ENCODE measurements at regions not wholly inside any gene's neighbourhood (a gene's known extent, or its start where the extent isn't known, plus 50 kb on each side); places are given as distances from the start of the nearest gene placed in this dataset.

DNA sequence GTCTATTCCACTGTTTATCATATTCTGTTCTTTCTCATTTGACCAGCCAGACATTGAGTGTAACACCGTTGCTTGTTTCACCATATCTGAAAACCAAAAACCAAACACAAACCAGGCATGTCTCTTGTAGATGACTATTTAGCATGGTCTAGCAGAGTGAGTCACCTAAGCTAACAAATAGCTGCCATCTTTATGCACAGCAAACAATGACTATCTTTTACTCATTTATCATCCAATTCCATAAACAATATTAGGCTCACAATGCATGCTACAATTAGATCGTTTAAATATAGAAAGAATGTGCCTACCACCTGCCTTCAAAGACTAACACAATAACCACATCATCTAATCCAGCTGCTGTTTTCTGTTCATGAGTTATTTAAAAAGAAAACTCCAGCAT, 495.4 kb downstream of the PCDH19 start (continued):
- TF ChIP-seq, protein P1, sequence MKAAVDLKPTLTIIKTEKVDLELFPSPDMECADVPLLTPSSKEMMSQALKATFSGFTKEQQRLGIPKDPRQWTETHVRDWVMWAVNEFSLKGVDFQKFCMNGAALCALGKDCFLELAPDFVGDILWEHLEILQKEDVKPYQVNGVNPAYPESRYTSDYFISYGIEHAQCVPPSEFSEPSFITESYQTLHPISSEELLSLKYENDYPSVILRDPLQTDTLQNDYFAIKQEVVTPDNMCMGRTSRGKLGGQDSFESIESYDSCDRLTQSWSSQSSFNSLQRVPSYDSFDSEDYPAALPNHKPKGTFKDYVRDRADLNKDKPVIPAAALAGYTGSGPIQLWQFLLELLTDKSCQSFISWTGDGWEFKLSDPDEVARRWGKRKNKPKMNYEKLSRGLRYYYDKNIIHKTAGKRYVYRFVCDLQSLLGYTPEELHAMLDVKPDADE (IDR thresholded peaks at IDR 0.05), result no peak
- TF ChIP-seq POLR2AphosphoS5 (IDR thresholded peaks at IDR 0.05; ENCODE audit: low read depth), result no peak
- TF ChIP-seq, protein P2, sequence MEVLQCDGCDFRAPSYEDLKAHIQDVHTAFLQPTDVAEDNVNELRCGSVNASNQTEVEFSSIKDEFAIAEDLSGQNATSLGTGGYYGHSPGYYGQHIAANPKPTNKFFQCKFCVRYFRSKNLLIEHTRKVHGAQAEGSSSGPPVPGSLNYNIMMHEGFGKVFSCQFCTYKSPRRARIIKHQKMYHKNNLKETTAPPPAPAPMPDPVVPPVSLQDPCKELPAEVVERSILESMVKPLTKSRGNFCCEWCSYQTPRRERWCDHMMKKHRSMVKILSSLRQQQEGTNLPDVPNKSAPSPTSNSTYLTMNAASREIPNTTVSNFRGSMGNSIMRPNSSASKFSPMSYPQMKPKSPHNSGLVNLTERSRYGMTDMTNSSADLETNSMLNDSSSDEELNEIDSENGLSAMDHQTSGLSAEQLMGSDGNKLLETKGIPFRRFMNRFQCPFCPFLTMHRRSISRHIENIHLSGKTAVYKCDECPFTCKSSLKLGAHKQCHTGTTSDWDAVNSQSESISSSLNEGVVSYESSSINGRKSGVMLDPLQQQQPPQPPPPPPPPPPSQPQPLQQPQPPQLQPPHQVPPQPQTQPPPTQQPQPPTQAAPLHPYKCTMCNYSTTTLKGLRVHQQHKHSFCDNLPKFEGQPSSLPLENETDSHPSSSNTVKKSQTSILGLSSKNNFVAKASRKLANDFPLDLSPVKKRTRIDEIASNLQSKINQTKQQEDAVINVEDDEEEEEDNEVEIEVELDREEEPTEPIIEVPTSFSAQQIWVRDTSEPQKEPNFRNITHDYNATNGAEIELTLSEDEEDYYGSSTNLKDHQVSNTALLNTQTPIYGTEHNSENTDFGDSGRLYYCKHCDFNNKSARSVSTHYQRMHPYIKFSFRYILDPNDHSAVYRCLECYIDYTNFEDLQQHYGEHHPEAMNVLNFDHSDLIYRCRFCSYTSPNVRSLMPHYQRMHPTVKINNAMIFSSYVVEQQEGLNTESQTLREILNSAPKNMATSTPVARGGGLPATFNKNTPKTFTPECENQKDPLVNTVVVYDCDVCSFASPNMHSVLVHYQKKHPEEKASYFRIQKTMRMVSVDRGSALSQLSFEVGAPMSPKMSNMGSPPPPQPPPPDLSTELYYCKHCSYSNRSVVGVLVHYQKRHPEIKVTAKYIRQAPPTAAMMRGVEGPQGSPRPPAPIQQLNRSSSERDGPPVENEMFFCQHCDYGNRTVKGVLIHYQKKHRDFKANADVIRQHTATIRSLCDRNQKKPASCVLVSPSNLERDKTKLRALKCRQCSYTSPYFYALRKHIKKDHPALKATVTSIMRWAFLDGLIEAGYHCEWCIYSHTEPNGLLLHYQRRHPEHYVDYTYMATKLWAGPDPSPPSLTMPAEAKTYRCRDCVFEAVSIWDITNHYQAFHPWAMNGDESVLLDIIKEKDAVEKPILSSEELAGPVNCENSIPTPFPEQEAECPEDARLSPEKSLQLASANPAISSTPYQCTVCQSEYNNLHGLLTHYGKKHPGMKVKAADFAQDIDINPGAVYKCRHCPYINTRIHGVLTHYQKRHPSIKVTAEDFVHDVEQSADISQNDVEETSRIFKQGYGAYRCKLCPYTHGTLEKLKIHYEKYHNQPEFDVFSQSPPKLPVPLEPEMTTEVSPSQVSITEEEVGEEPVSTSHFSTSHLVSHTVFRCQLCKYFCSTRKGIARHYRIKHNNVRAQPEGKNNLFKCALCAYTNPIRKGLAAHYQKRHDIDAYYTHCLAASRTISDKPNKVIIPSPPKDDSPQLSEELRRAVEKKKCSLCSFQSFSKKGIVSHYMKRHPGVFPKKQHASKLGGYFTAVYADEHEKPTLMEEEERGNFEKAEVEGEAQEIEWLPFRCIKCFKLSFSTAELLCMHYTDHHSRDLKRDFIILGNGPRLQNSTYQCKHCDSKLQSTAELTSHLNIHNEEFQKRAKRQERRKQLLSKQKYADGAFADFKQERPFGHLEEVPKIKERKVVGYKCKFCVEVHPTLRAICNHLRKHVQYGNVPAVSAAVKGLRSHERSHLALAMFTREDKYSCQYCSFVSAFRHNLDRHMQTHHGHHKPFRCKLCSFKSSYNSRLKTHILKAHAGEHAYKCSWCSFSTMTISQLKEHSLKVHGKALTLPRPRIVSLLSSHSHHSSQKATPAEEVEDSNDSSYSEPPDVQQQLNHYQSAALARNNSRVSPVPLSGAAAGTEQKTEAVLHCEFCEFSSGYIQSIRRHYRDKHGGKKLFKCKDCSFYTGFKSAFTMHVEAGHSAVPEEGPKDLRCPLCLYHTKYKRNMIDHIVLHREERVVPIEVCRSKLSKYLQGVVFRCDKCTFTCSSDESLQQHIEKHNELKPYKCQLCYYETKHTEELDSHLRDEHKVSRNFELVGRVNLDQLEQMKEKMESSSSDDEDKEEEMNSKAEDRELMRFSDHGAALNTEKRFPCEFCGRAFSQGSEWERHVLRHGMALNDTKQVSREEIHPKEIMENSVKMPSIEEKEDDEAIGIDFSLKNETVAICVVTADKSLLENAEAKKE (CRISPR knock-in tag; IDR thresholded peaks at IDR 0.05), result no peak

DNA sequence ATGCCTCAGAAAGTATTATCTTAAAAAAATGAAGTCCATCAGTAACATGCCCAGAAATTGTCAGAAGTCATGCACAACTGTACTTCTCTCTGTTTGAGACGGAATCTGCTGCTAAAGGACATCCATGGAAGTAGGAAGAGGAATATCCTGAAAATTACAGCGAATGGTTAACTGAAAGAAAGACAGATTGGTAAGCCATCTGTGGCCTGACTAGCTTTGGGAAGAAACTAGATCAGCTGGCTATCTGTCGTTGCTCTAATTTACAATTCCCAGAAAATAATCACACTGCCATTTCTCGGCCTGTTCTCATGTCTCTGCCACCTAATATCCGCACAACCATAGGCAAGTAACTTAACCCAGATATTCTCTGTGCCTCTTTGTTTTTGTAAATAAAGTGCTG, 496.5 kb downstream of the PCDH19 start:
- no peak for DNase-seq (ENCODE audit: low spot score)
- no peak overlapping the region for H3K27ac ChIP-seq (ENCODE audit: low read depth)
- H3K4me1 ChIP-seq (ENCODE audit: insufficient read depth), result no peaks in the 10 kb centered on the region
- ATAC-seq, result no peak
- Mint-ChIP-seq H3K4me1 (no peaks in the 10 kb centered on the region), H3K9me3 (no peaks in the 10 kb centered on the region), H3K27me3 (ENCODE audit: insufficient read depth, low read depth, poor library complexity) (no peaks in the 10 kb centered on the region), H3K4me3 (no peak overlapping the region), H3K27ac (no peak overlapping the region), H3K36me3 (ENCODE audit: low read depth) (no peaks in the 10 kb centered on the region)
- no peaks in the 10 kb centered on the region for H3F3A ChIP-seq (replicated peaks; ENCODE audit: low read depth)
- no peak overlapping the region for H3K4me2 ChIP-seq
- no peaks in the 10 kb centered on the region for H3K9me2 ChIP-seq (ENCODE audit: insufficient read depth)
- no peak overlapping the region for H2AFZ ChIP-seq
- no peaks in the 10 kb centered on the region for H4K20me1 ChIP-seq (replicated peaks; ENCODE audit: insufficient read depth)
- no peaks in the 10 kb centered on the region for H3K79me2 ChIP-seq (replicated peaks; ENCODE audit: insufficient read depth)
- H3K36me3 ChIP-seq (ENCODE audit: insufficient read depth), result no peaks in the 10 kb centered on the region
- H3K27me3 ChIP-seq (ENCODE audit: insufficient read depth), result no peaks in the 10 kb centered on the region
- no peak overlapping the region for H3K4me3 ChIP-seq
- TF ChIP-seq CREB1 (CRISPR knock-in tag; IDR thresholded peaks at IDR 0.05; ENCODE audit: low read depth), result no peak
- TF ChIP-seq, protein P3, sequence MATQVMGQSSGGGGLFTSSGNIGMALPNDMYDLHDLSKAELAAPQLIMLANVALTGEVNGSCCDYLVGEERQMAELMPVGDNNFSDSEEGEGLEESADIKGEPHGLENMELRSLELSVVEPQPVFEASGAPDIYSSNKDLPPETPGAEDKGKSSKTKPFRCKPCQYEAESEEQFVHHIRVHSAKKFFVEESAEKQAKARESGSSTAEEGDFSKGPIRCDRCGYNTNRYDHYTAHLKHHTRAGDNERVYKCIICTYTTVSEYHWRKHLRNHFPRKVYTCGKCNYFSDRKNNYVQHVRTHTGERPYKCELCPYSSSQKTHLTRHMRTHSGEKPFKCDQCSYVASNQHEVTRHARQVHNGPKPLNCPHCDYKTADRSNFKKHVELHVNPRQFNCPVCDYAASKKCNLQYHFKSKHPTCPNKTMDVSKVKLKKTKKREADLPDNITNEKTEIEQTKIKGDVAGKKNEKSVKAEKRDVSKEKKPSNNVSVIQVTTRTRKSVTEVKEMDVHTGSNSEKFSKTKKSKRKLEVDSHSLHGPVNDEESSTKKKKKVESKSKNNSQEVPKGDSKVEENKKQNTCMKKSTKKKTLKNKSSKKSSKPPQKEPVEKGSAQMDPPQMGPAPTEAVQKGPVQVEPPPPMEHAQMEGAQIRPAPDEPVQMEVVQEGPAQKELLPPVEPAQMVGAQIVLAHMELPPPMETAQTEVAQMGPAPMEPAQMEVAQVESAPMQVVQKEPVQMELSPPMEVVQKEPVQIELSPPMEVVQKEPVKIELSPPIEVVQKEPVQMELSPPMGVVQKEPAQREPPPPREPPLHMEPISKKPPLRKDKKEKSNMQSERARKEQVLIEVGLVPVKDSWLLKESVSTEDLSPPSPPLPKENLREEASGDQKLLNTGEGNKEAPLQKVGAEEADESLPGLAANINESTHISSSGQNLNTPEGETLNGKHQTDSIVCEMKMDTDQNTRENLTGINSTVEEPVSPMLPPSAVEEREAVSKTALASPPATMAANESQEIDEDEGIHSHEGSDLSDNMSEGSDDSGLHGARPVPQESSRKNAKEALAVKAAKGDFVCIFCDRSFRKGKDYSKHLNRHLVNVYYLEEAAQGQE (IDR thresholded peaks at IDR 0.05; ENCODE audit: unreplicated experiment), result no peak
- TF ChIP-seq ZNF331 (CRISPR knock-in tag; IDR thresholded peaks at IDR 0.05; ENCODE audit: low read depth), result no peak
- TF ChIP-seq ZNF114 (CRISPR knock-in tag; IDR thresholded peaks at IDR 0.05), result no peak
- TF ChIP-seq POLR2AphosphoS5 (IDR thresholded peaks at IDR 0.05; ENCODE audit: low read depth), result no peak
- no peak for TF ChIP-seq EZH2phosphoT487 (IDR thresholded peaks at IDR 0.05; ENCODE audit: unreplicated experiment)
- TF ChIP-seq, protein P1 (IDR thresholded peaks at IDR 0.05), result no peak
- TF ChIP-seq EZH2 (IDR thresholded peaks at IDR 0.05; ENCODE audit: low read depth, unreplicated experiment), result no peak

Measured in GM23338 (cell line).